Muscle of arm (tissue), 1 donor: ENCODE measurements at regions not wholly inside any gene's neighbourhood (a gene's known extent, or its start where the extent isn't known, plus 50 kb on each side); places are given as distances from the start of the nearest gene placed in this dataset.

ENCODE experiments used
- DNase-seq: peaks from one replicate; pipeline ENCODE4 v3.0.0-alpha.2; 2013

DNA sequence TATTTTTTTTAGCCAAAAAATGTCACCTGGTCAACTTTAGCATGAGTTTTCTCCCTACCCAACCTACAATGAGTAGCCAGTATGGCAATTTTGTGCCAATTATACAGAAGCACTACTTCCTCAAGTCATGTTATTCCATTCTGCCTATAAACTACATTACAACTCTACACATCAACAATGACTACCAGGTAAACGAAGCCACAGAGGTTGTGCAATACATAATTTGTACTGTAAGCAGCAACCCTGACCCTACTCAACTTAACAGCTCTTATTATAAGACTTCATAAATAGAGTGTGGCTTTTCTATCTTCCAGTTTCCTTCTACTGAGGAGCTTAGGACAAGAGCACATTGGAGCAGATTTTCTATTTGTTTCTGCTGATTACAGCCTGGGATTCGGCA lies 160.5 kb downstream of the HS3ST1 start:
- DNase-seq = no peak

DNA sequence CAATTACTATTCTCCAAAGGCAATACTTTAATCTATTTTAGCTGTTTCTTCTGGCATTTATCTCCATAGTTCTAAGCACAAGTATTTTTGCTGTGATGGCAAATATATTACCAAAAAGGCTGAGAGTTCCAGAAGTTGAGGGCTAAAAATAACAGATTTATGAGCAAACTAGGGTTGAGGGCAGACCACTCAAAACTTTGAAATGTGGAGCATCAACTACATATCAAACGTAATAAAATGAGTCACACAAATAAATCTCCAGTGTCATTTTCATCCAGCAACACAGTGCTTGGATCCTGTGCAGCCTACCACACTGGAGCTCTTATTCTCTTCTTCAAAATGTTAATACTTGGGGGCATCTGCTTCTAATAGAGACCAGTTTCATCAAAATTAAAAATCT lies 163.9 kb downstream of the HS3ST1 start:
- DNase-seq = no peak

GRCh38 chr4:11264346-11264745 lies 164.3 kb downstream of the HS3ST1 start:
- no peak for DNase-seq

DNA sequence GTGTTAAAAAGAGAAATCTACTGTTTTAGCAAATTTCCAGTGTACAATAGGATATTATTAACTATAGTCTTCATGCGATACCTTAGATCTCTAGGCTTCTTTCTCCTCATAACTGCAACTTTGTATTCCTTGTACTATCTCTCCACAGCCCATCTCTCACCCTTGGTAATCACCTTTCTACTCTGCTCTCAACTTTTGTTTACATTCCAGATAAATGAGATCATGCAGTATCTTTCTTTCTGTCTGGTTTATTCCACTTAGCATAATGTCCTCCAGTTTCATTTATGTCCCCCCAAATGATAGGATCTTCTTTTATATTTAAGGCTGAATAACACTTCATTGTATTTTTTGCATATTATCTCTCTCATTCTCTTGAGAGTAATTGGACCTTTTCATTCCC lies 165.5 kb downstream of the HS3ST1 start:
- no peak for DNase-seq

DNA sequence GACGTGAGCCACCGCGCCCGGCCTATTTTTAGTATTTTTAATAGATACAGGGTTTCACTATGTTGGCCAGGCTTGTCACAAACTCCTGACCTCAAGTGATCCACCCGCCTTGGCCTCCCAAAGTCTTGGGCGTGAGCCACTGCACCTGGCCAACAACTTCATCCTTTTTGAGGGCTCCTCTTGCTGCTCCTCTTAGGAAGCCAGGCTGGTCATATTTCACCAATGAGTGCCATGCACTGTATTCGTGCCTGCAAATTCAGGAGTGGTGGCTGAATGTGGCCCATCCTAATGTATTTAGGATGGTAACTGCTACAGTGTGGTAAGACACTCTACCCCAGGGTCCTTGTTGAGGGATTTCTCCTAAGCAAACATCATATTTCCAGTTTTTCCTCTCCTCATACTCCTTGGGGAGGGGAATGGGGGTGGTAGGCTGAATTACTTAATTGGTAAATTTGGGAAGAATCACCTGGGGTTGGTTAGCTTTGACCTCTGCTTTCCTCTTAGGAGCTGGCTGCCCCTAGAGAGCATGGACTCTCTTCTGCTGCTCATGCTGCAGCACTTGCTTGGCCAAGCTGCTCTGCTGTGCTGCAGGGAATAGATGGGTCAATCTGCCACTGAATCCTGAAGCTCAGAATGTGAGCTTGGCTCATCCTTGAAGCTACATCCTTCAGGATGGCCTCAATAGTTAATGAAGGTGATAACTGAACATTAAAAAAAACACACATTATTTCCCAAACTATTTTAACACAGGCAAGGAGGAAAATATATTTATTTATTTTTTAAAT lies 167.4 kb downstream of the HS3ST1 start:
- no peak for DNase-seq

- DNase-seq = no peak
These were observed 168.9 kb downstream of the HS3ST1 start for GRCh38 chr4:11259837-11260236.

- DNase-seq = no peak
These were observed 176.5 kb downstream of the HS3ST1 start for GRCh38 chr4:11252149-11252548.

DNA sequence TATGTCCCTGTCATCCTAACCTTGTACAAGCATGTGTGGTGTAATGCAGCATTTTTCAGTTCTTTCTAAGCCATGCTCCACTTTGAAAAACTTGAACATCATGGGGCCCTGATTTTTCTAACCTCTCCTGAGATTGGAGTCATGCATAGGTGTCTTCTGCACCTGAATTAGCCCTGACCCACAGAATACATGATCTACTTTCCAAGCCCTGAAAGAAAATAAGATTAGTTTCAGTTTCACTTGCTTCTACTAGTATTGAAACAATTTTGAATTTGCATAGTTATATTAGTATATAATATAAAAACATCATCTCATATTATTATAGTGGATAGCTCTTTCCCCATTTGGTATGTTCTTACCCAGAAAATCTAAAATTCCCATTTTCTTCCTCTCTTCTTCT lies 178.2 kb downstream of the HS3ST1 start:
- no peak for DNase-seq

DNA sequence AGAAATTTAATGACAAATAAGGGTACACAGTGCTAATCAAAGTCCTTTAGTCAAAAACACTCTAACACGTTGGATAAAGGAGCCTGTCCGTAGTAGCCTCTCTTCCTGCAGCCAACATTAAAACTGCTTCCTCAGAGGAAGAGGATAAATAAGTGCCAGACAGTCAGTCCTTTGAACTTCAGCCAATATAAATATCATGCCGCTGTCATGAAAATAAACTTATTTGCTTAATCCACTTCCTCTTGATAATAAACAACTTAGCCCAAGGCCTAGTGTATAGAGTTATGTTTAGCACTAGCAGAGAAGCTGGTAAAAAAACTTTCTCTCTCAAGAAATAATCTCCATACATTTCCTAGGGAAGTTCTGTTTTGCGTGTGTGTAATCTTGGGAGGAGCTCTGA lies 196.7 kb downstream of the HS3ST1 start:
- DNase-seq = no peak

- no peak for DNase-seq
These were observed 197.8 kb downstream of the HS3ST1 start for GRCh38 chr4:11230866-11231265.

GRCh38 chr4:11228530-11228929 lies 200.2 kb downstream of the HS3ST1 start:
- DNase-seq = no peak

DNA sequence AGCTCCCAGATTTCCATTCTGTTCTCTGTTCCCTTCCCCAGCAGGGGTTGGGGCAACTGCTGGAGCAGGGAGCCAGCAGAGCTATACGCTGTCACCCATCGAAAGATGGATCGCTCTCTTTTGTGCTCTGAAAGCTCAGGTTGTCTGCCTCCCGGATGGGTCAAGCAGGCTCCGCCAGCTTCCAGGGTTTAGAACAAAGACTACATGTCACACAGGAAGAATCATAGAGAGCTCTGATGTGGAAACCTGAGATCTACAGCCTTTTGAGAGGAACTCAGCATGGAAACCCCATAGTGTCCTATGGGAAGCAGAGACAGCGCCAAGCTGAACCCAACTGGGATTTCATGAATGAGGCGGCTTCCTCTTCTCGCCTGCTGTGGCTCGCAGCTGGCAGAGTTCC lies 205.4 kb downstream of the HS3ST1 start:
- DNase-seq = no peak

DNA sequence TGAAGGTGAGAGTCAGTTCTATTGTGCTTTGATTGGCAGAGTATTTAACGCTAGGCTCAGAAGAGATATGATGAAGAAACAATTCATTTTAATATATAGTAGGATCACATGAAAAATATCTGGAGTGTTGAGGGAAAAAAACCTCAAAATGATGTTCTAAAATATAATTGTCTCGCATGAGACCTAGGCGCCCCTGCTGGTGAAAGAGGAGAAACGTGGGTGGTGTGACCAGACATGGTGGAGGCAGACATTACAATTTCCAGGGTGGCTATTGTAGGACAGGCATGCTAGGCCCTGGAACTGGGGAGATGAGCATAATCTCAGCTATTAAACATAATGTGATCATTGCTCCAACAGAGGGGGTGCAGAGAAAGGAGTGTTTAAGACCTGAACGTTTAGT lies 210.0 kb downstream of the HS3ST1 start:
- DNase-seq = no peak

DNA sequence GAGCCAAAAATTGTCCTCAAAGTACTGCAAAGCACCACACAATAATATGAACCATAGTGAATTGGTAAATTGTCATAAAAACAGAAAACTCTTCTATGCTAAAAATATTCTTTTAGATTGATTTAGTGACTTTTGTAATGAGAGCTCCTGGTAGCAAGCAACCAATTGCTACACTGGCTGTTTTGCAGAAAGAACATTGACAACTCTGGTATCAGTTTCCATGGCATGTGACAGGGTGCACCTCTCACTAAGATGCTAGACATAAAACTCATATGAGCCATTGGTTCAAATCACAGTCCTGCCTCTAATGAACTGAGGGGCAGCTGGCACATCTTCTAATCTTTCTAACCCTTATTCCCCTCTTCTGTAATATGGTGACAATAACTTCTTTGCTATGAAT lies 212.2 kb downstream of the HS3ST1 start:
- DNase-seq = no peak

- DNase-seq = no peak
These were observed 214.4 kb downstream of the HS3ST1 start for GRCh38 chr4:11214281-11214680.

DNA sequence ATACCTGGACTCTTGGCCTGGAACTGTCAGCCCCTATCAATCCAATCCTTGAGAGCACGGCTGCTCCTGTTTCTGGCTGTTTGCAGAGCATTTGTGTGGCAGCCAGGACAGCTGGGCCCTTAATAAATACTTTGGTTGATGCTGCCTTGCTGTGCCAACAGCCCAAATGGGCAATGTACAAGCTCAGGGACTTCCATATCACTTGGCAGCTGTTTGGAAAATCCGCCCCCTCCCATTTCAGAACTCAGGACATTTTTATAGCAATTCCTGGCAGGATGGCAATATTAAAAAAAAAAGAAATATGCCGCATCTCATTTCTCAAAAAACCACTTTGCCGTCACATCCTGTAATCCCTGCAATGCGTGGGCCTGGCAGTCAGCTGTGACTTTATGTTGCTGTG lies 218.9 kb downstream of the HS3ST1 start:
- DNase-seq = no peak

GRCh38 chr4:11201256-11201655 lies 227.4 kb downstream of the HS3ST1 start:
- DNase-seq = no peak

DNA sequence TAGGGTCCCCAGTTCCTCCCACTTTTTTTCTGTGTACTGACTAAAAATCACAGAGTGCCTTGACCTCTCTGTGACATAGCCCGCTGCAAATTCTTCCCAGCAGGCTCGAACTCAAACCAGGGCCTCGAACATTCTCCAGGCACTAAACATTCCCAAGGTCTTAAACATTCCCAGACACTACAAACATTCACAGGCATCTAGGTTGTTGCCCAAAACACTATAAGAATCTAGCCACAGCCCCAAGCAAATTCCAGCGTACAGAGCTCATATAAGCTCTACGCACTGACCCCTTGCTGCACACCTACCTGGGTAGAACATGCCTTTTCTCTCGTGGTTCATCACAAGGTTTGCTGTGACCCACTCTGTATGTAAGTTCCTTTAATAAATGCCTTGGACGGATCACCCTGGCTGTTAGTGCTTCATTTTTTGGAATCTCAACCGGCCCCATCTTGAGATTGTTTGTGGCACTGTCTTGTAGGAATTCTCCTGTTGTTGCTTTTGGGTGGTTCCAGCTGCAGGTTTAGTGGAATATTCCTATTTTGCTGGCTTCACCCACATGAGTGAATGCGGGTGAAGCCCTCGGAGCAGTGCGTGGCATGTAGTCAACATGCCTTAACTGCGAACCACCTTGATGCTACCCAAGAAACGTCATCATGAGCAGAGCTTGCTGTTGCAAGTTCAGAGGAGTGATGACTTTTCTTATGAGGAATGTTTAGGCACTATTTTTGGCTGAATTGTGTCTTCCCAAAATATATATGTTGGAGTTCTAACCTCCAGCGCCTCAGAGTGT lies 230.0 kb downstream of the HS3ST1 start:
- DNase-seq = no peak

DNA sequence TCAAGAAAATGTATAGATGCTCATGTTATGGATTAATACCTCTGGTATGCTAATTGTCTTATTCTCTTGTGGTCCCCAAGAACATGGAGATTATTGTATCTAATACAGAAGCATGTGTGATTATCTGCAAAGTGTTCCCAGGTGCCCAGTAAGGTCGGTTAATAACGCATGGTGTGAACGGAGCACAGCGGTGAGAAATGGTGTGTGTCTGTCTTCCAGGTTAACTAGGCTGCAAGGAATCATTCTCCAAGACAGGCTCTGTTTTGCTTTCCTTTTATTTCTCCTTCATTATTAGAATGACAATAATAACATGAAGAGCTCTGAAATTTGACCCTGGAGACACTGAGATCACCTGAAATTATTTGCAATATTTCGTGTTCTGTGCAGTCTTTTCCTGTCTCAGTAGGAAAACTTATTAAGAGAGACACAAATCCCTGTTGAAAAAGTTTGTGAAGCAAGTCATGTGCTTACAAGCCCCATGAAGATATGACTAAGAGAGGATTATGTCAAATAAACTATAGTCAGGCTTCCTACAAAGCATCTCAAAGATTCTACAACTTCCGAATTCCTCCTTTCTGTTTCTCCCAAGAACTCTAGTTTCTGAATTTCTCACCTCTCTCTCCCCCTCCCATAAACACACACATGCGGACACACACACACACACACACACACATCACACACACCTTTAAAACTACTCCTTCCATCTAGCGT lies 230.9 kb downstream of the HS3ST1 start:
- DNase-seq = no peak

GRCh38 chr4:11196927-11197522 lies 231.7 kb downstream of the HS3ST1 start:
- no peak for DNase-seq

DNA sequence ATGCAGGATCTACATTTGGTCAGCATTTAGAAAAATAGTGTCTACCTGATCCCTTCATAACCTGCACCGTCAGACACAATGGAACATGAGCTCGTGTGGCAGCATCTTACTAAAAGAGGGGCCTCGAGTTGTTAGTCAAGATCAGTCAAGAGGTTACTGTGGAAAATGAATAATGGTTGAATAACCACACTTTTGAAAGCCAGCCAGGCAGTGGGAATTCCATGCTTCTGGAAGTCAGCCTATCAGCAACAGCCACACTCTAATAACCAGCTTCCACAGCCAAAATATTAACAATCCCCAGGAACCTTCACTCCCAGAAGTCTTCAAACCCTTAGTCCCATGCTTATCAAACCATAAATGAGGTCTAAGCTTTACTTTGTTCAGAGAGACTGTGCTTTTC lies 234.3 kb downstream of the HS3ST1 start:
- no peak for DNase-seq

DNA sequence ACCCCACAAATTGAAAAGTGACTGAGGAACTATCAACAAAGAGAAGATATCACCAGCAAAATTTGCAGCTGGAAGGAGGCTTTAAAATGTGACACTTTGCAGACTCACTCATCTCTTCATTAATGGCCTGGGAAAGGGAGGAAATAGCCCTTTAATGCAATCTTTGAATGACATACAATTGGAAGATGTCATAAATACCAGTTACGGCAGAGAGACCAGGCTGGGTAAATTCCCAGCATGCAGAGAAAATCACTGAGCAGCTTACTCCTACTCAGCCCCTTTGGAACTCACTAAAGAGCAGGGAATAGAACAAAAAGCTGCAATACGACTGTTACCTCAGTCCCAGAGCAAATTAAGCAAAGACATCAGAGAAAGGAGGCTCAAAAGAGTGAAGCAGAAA lies 238.9 kb downstream of the HS3ST1 start:
- DNase-seq = no peak
